ENCODE measurements at regions not wholly inside any gene's neighbourhood (a gene's known extent, or its start where the extent isn't known, plus 50 kb on each side); places are given as distances from the start of the nearest gene placed in this dataset.

- no peak for TF ChIP-seq CTCF (IDR thresholded peaks at IDR 0.05)
- no peak for TF ChIP-seq POLR2AphosphoS5 (IDR thresholded peaks at IDR 0.05)
These were observed 207.8 kb downstream of the RBM19 start for GRCh38 chr12:113758165-113758924.
